Heart right ventricle (tissue), 16 donors: ENCODE measurements at regions not wholly inside any gene's neighbourhood (a gene's known extent, or its start where the extent isn't known, plus 50 kb on each side); places are given as distances from the start of the nearest gene placed in this dataset.

Experiments used
- ATAC-seq, 8 donors: fragments of 200-7000 bp; cut with Tn5 transposase; one replicate each; pipeline ENCODE4 v1.9.1; 2020; ENCODE audit warnings: mild to moderate bottlenecking in 8 of 8, moderate library complexity in 8 of 8, moderate number of reproducible peaks in 1 of 8
- DNase-seq, 2 donors: peaks; one replicate each; pipeline ENCODE4 v3.0.0-alpha.2; 2020
- H3K27ac ChIP-seq, 10 donors: fragments of 200-600 bp; sonication (generic) in 2 of 10; one replicate each; pipeline versions ENCODE4 v1.5.0 to v1.8.0; 2020 to 2022; ENCODE audit warnings: mild to moderate bottlenecking in 3 of 10
- H3K27me3 ChIP-seq, 7 donors: fragments of 200-600 bp; one replicate each; pipeline ENCODE4 v1.8.0; 2021 to 2022; ENCODE audit warnings: mild to moderate bottlenecking in 2 of 7
- H3K36me3 ChIP-seq, 9 donors: fragments of 200-600 bp; sonication (generic) in 1 of 9; one replicate each; pipeline versions ENCODE4 v1.5.0 to v1.8.0; 2020 to 2022; ENCODE audit warnings: mild to moderate bottlenecking in 2 of 9
- H3K4me1 ChIP-seq, 9 donors: fragments of 200-600 bp; sonication (generic) in 1 of 9; one replicate each; pipeline versions ENCODE4 v1.5.0 to v1.8.0; 2020 to 2022; ENCODE audit warnings: mild to moderate bottlenecking in 4 of 9
- H3K4me3 ChIP-seq, 10 donors: fragments of 200-600 bp; sonication (generic) in 2 of 10; one replicate each; pipeline versions ENCODE4 v1.5.0 to v1.8.0; 2020 to 2022; ENCODE audit warnings: mild to moderate bottlenecking in 7 of 10, moderate library complexity in 2 of 10
- H3K9me3 ChIP-seq, 11 donors: fragments of 200-600 bp in 10 of 11; sonication (generic) in 2 of 11; one replicate each; pipeline versions ENCODE4 v1.5.0 to v1.8.0; 2013 to 2022; ENCODE audit warnings: mild to moderate bottlenecking in 2 of 11, control low read depth in 1 of 11, moderate library complexity in 1 of 11
- WGBS, 2 donors: extraction: QIAGEN DNeasy Blood & Tissue Kit; methylation state at CpG; one replicate each; pipeline ENCODE4 v1.1.7; 2013; ENCODE audit warnings: inconsistent platforms in 1 of 2; 5-methylcytosine and 5-hydroxymethylcytosine counted together
- intact Hi-C, 10 donors: fragments of 100-400 bp; cut with DNase I; formaldehyde crosslinking; loops; one replicate each; pipeline versions ENCODE4 v1.11.1 to v1.14.2; 2022
- TF ChIP-seq, protein P1 (sequence below), 9 donors: fragments of 200-600 bp; sonication (generic) in 2 of 9; IDR thresholded peaks; one replicate each; pipeline versions ENCODE4 v1.5.0 to v1.8.0; 2021 to 2022; ENCODE audit warnings: antibody characterized with exemption in 9 of 9, mild to moderate bottlenecking in 5 of 9, moderate library complexity in 1 of 9
- donor health status: Arrhythmogenic right ventricular cardiomyopathy.
- donor health status: ischemic (EF 13 %, LVEDD 7.1; RV severe dilation, severe dysfunction).
- donor health status: healthy with polysubstance abuse.
- donor health status: DM: no; HTN: yes; CAD: no.
- donor health status: DM: no; HTN: no; CAD: no.
- donor health status: ischemic (EF 25% LVEDD 6.9; RV normal size, moderate dysfunction).
- donor health status: ischemic (EF 25% LVEDD 5.7; RV mildly dilated, moderate dysfunction).
- donor health status: healthy.
- donor health status: DM: yes; HTN: yes; CAD: no.
- donor health status: Ischemic cardiomyopathy.
- donor health status: ischemic (EF 35%, LVEDD 5.7; RV mildly dilated, moderate dysfunction).
- donor health status: nonischemic (EF 11% LVEDD 7.7; RV severe dilation, severe dysfunction).
- donor health status: DM: yes; HTN: yes; CAD: no.
- donor health status: PGD.
- donor health status: ischemic (EF 29% LVEDD 5.4; RV normal size, mild dysfunction).
- donor health status: nonischemic (EF 23%, LVEDD 6.1; RV moderate dilation, normal function).

- intact Hi-C loops, result loop anchor here in 3 of 10 donors (5.0 to 10.0 kb wide), 3 partner anchors 67 to 140 kb away; no protein-coding TSS in a partner anchor
- ATAC-seq, result no peak
- whole genome bisulfite sequencing, 2 donors, result 89 to 90% methylated on average over 14 of the region's 14 CpGs
These were observed 72.8 kb upstream of the IGLL5 start for GRCh38 chr22:22814666-22815396.

GRCh38 chr22:22815397-22816170, 72.0 kb upstream of the IGLL5 start:
- 72% methylated on average over 5 of the region's 5 CpGs for WGBS, 2 donors

More at GRCh38 chr22:22814666-22815396, 72.8 kb upstream of the IGLL5 start:
- no peak overlapping the region for H3K27ac ChIP-seq
- H3K27me3 ChIP-seq, result peaks cover 0 to 7% (median 0%) of the 10 kb centered on the region in 7 donors
- H3K4me1 ChIP-seq, result peaks cover 0 to 37% (median 0%) of the 10 kb centered on the region in 9 donors
- TF ChIP-seq, protein P1, sequence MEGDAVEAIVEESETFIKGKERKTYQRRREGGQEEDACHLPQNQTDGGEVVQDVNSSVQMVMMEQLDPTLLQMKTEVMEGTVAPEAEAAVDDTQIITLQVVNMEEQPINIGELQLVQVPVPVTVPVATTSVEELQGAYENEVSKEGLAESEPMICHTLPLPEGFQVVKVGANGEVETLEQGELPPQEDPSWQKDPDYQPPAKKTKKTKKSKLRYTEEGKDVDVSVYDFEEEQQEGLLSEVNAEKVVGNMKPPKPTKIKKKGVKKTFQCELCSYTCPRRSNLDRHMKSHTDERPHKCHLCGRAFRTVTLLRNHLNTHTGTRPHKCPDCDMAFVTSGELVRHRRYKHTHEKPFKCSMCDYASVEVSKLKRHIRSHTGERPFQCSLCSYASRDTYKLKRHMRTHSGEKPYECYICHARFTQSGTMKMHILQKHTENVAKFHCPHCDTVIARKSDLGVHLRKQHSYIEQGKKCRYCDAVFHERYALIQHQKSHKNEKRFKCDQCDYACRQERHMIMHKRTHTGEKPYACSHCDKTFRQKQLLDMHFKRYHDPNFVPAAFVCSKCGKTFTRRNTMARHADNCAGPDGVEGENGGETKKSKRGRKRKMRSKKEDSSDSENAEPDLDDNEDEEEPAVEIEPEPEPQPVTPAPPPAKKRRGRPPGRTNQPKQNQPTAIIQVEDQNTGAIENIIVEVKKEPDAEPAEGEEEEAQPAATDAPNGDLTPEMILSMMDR (IDR thresholded peaks at IDR 0.05), result no peak
- no peaks in the 10 kb centered on the region for H3K36me3 ChIP-seq
- H3K9me3 ChIP-seq, result no peaks in the 10 kb centered on the region
- no peak for DNase-seq
- no peak overlapping the region for H3K4me3 ChIP-seq

DNA sequence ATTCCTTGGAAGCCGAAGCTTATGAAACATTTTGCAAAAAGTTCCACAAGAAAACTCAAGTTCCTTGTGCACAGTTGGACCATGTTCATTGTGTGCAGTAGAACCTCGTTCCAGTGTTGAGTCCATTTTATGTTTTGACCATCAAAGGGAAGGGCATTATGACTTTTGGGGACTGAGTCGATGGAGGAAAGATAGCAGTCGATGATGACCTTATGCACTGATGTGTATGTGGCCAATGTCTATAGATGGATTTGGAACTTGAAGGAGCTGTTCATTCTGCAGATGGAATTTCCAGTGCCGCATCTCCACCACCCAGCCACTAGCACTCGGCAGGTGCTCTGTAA, 71.5 kb upstream of the IGLL5 start:
- Histone ChIP-seq H3K27ac (peak overlapping the region in 1 of 10 donors; percentile 6), H3K4me3 (no peak overlapping the region), H3K36me3 (no peaks in the 10 kb centered on the region), H3K4me1 (peaks cover 0 to 46% (median 0%) of the 10 kb centered on the region in 9 donors), H3K9me3 (no peaks in the 10 kb centered on the region), H3K27me3 (peaks cover 0 to 7% (median 0%) of the 10 kb centered on the region in 7 donors)
- WGBS, 2 donors, result 92 to 97% methylated on average over 6 of the region's 6 CpGs
- DNase-seq (no peak), ATAC-seq (no peak)
- intact Hi-C loops, result loop anchor here in 2 of 10 donors (10.0 kb wide), 2 partner anchors 119 to 139 kb away; no protein-coding TSS in a partner anchor
- TF ChIP-seq, protein P1 (IDR thresholded peaks at IDR 0.05), result no peak

More at GRCh38 chr22:22815397-22816170, 72.0 kb upstream of the IGLL5 start:
- Histone ChIP-seq H3K36me3 (no peaks in the 10 kb centered on the region), H3K4me3 (no peak overlapping the region), H3K4me1 (peaks cover 0 to 45% (median 0%) of the 10 kb centered on the region in 9 donors), H3K27ac (peak overlapping the region in 1 of 10 donors; percentile 59), H3K27me3 (peaks cover 0 to 7% (median 0%) of the 10 kb centered on the region in 7 donors), H3K9me3 (no peaks in the 10 kb centered on the region)
- intact Hi-C loops, result loop anchor here in 2 of 10 donors (10.0 kb wide), 2 partner anchors 119 to 139 kb away; no protein-coding TSS in a partner anchor
- DNase-seq (no peak), ATAC-seq (no peak)
- TF ChIP-seq, protein P1 (IDR thresholded peaks at IDR 0.05), result no peak

- Histone ChIP-seq H3K36me3 (no peaks in the 10 kb centered on the region), H3K4me3 (no peak overlapping the region), H3K27me3 (peaks cover 0 to 8% (median 0%) of the 10 kb centered on the region in 7 donors), H3K9me3 (no peaks in the 10 kb centered on the region), H3K4me1 (peaks cover 0 to 51% (median 0%) of the 10 kb centered on the region in 9 donors), H3K27ac (peak overlapping the region in 1 of 10 donors; percentile 6)
- TF ChIP-seq, protein P1 (IDR thresholded peaks at IDR 0.05), result no peak
- intact Hi-C loops, result loop anchor here in 2 of 10 donors (10.0 kb wide), 2 partner anchors 118 to 138 kb away; no protein-coding TSS in a partner anchor
- ATAC-seq, result no peak
- 76 to 79% methylated on average over 8 of the region's 8 CpGs for WGBS, 2 donors
- no peak for DNase-seq
These were observed 70.7 kb upstream of the IGLL5 start for GRCh38 chr22:22816766-22817410.
